B cell (primary cell): ENCODE measurements at regions not wholly inside any gene's neighbourhood (a gene's known extent, or its start where the extent isn't known, plus 50 kb on each side); places are given as distances from the start of the nearest gene placed in this dataset.

Experiments
- EZH2 ChIP-seq: IDR thresholded peaks from 2 replicates; pipeline ENCODE4 v1.6.1; 2012; ENCODE audit warnings: borderline replicate concordance, low read depth, mild to moderate bottlenecking, moderate library complexity, low read length; ENCODE audit not compliant: insufficient read depth, poor library complexity, severe bottlenecking
- TF ChIP-seq, protein P1 (sequence below): fragments of 200-600 bp; IDR thresholded peaks from one replicate; pipeline ENCODE4 v1.8.0; 2022; ENCODE audit warnings: antibody characterized with exemption, mild to moderate bottlenecking

DNA sequence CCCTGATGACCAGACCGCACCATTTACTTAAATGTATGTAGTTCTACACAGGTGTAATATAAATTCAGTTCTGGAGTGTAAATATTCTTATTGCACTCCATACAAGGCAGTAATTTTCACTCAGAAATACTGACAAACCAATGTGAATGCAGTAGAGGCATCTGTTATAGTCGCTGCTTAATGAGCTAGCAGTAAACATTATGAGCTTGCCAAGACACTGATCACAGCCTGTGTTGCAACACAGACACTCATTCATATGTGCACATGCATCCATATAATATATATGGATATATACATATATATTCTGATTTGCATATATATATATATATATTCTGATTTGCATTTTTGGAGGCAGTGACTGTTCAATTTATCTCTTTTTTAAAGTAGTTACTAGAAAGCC lies 435.1 kb upstream of the ST8SIA4 start:
- no peak for TF ChIP-seq EZH2
- TF ChIP-seq, protein P1, sequence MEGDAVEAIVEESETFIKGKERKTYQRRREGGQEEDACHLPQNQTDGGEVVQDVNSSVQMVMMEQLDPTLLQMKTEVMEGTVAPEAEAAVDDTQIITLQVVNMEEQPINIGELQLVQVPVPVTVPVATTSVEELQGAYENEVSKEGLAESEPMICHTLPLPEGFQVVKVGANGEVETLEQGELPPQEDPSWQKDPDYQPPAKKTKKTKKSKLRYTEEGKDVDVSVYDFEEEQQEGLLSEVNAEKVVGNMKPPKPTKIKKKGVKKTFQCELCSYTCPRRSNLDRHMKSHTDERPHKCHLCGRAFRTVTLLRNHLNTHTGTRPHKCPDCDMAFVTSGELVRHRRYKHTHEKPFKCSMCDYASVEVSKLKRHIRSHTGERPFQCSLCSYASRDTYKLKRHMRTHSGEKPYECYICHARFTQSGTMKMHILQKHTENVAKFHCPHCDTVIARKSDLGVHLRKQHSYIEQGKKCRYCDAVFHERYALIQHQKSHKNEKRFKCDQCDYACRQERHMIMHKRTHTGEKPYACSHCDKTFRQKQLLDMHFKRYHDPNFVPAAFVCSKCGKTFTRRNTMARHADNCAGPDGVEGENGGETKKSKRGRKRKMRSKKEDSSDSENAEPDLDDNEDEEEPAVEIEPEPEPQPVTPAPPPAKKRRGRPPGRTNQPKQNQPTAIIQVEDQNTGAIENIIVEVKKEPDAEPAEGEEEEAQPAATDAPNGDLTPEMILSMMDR: no peak
